HCT116 (cell line): ENCODE measurements at regions not wholly inside any gene's neighbourhood (a gene's known extent, or its start where the extent isn't known, plus 50 kb on each side); places are given as distances from the start of the nearest gene placed in this dataset.

Source experiments
- ATAC-seq: fragments of 200-7000 bp; cut with Tn5 transposase; 2 replicates; pipeline ENCODE4 v1.9.1; 2020; ENCODE audit warnings: mild to moderate bottlenecking, moderate library complexity
- BruUV-seq: library from RNA; stranded (reverse); fragments of 400-500 nt; replicated peaks from 2 replicates; lab custom pipeline; 2021; lab: Mats Ljungman, UMichigan
- CTCF ChIA-PET: fragments of 300-600 bp; sonication (Branson Sonifier 250); formaldehyde crosslinking; loops from one replicate; lab custom pipeline; 2021; ENCODE audit warnings: antibody characterized with exemption; lab: Charles Lee
- POLR2A ChIA-PET: fragments of 300-600, 350-600 bp; sonication (Branson Sonifier 250); formaldehyde crosslinking; loops from one replicate; lab custom pipeline; 2021; ENCODE audit warnings: antibody characterized with exemption; lab: Charles Lee
- RAD21 ChIA-PET, 2 experiments: fragments of 300-600 bp; sonication (Branson Sonifier 250); formaldehyde crosslinking; loops; one replicate each; lab custom pipeline; 2023; ENCODE audit warnings: low total read pairs in 2 of 2; ENCODE audit not compliant: uncharacterized antibody in 2 of 2, unreplicated experiment in 2 of 2, low non-redundant PET in 1 of 2; lab: Charles Lee
- DNase-seq: peaks from one replicate; pipeline ENCODE4 v3.0.0-alpha.2; 2010; ENCODE audit warnings: low read depth, low spot score
- H2AFZ ChIP-seq: fragments of 200-600 bp; shearing (Covaris generic), sonication (generic); 2 replicates; pipeline ENCODE4 v1.6.1; 2017; ENCODE audit warnings: low read depth, mixed run types, mixed read lengths, antibody characterized with exemption, low read length; ENCODE audit not compliant: poor library complexity, severe bottlenecking
- H3K27ac ChIP-seq: 2 replicates; pipeline ENCODE4 v1.5.1; 2012; ENCODE audit warnings: low read depth, low read length
- H3K27me3 ChIP-seq: fragments of 200-600 bp; sonication (generic); 2 replicates; pipeline ENCODE4 v1.6.1; 2016; ENCODE audit warnings: mixed run types, low read length, mixed read lengths; ENCODE audit not compliant: insufficient read depth
- H3K36me3 ChIP-seq, 2 experiments: fragments of 200-500 bp in 1 of 2; fragments of 200-600 bp in 1 of 2; sonication (Bioruptor generic) in 1 of 2; sonication (generic) in 1 of 2; 2 replicates each; pipeline versions ENCODE4 v1.5.1 to v1.6.1; 2014 to 2016; ENCODE audit warnings: low read length in 2 of 2, inconsistent platforms in 1 of 2, mixed read lengths in 1 of 2, mixed run types in 1 of 2; ENCODE audit not compliant: insufficient read depth in 2 of 2, control insufficient read depth in 1 of 2
- H3K4me1 ChIP-seq, 2 experiments: fragments of 200-600 bp in 1 of 2; sonication (generic) in 1 of 2; 2 replicates each; pipeline versions ENCODE4 v1.5.1 to v1.6.1; 2012 to 2017; ENCODE audit warnings: low read length in 2 of 2, inconsistent platforms in 1 of 2, mild to moderate bottlenecking in 1 of 2, mixed read lengths in 1 of 2, mixed run types in 1 of 2, moderate library complexity in 1 of 2; ENCODE audit not compliant: insufficient read depth in 2 of 2, control insufficient read depth in 1 of 2
- H3K4me2 ChIP-seq: fragments of 200-600 bp; sonication (generic); 2 replicates; pipeline ENCODE4 v1.6.1; 2017; ENCODE audit warnings: mixed run types, low read length, mixed read lengths
- H3K4me3 ChIP-seq, 2 experiments: fragments of 200-600 bp in 1 of 2; sonication (generic) in 1 of 2; replicated peaks in 1 of 2; 2 replicates each; pipeline ENCODE4 v1.5.1; 2011 to 2016; ENCODE audit warnings: low read length in 2 of 2, control low read depth in 1 of 2, low read depth in 1 of 2, mild to moderate bottlenecking in 1 of 2, mixed read lengths in 1 of 2, mixed run types in 1 of 2
- H3K79me2 ChIP-seq: fragments of 200-600 bp; sonication (generic); 2 replicates; pipeline ENCODE4 v1.6.1; 2017; ENCODE audit warnings: mild to moderate bottlenecking, mixed run types, low read length, moderate library complexity, mixed read lengths; ENCODE audit not compliant: insufficient read depth
- H3K9ac ChIP-seq: fragments of 200-600 bp; sonication (generic); 2 replicates; pipeline ENCODE4 v1.6.1; 2016; ENCODE audit warnings: low read length, mixed read lengths
- H3K9me2 ChIP-seq: fragments of 200-600 bp; sonication (generic), shearing (Covaris generic); 2 replicates; pipeline ENCODE4 v1.6.1; 2017; ENCODE audit warnings: mixed run types, mild to moderate bottlenecking, moderate library complexity; ENCODE audit not compliant: insufficient read depth
- H3K9me3 ChIP-seq, 2 experiments: fragments of 200-500 bp in 1 of 2; fragments of 200-600 bp in 1 of 2; sonication (Bioruptor generic) in 1 of 2; sonication (generic) in 1 of 2; 2 replicates each; pipeline ENCODE4 v1.6.1; 2014 to 2017; ENCODE audit warnings: low read length in 2 of 2, mixed read lengths in 2 of 2, inconsistent platforms in 1 of 2, low read depth in 1 of 2, mild to moderate bottlenecking in 1 of 2, mixed run types in 1 of 2, moderate library complexity in 1 of 2; ENCODE audit not compliant: control insufficient read depth in 1 of 2, insufficient read depth in 1 of 2
- H4K20me1 ChIP-seq: fragments of 200-600 bp; sonication (generic), shearing (Covaris generic); 2 replicates; pipeline ENCODE4 v1.6.1; 2017; ENCODE audit warnings: mixed run types, mild to moderate bottlenecking, moderate library complexity; ENCODE audit not compliant: insufficient read depth
- EGR1 ChIP-seq: IDR thresholded peaks from 2 replicates; pipeline ENCODE4 v1.6.1; 2012; ENCODE audit warnings: low read depth
- ELF1 ChIP-seq: IDR thresholded peaks from 2 replicates; pipeline ENCODE4 v1.6.1; 2012; ENCODE audit warnings: low read depth, borderline replicate concordance
- EZH2 ChIP-seq: fragments of 200-600 bp; sonication (generic); IDR thresholded peaks from 2 replicates; pipeline ENCODE4 v1.6.1; 2017; ENCODE audit warnings: antibody characterized with exemption, mixed run types
- FOSL1 ChIP-seq: IDR thresholded peaks from 2 replicates; pipeline ENCODE4 v1.6.1; 2012; ENCODE audit warnings: low read depth
- MAX ChIP-seq: IDR thresholded peaks from 2 replicates; pipeline ENCODE4 v1.6.1; 2012
- RAD21 ChIP-seq: IDR thresholded peaks from 2 replicates; pipeline ENCODE4 v1.6.1; 2012; ENCODE audit warnings: low read depth, mild to moderate bottlenecking
- SIN3A ChIP-seq: IDR thresholded peaks from 2 replicates; pipeline ENCODE4 v1.6.1; 2012; ENCODE audit warnings: low read depth
- SP1 ChIP-seq: IDR thresholded peaks from 2 replicates; pipeline ENCODE4 v1.6.1; 2012; ENCODE audit warnings: low read depth
- SRF ChIP-seq: IDR thresholded peaks from 2 replicates; pipeline ENCODE4 v1.6.1; 2012; ENCODE audit warnings: low read depth
- TCF7L2 ChIP-seq: IDR thresholded peaks from 2 replicates; pipeline ENCODE4 v1.7.0; 2011; ENCODE audit warnings: borderline replicate concordance, inconsistent platforms; ENCODE audit not compliant: insufficient read depth, insufficient read length; ENCODE audit errors: extremely low read depth
- YY1 ChIP-seq: IDR thresholded peaks from 2 replicates; pipeline ENCODE4 v1.6.1; 2011; ENCODE audit warnings: low read length, low read depth, moderate library complexity, mild to moderate bottlenecking; ENCODE audit not compliant: insufficient replicate concordance; ENCODE audit errors: extremely low read depth
- intact Hi-C: fragments of 100-400 bp; cut with micrococcal nuclease; formaldehyde crosslinking; loops from 2 replicates; pipeline ENCODE4 v1.10.0; 2022
- TF ChIP-seq, protein P1 (sequence below): IDR thresholded peaks from 2 replicates; pipeline ENCODE4 v1.6.1; 2012; ENCODE audit warnings: low read depth
- TF ChIP-seq, protein P2 (sequence below), 3 experiments: fragments of 200-600 bp in 1 of 3; sonication (generic) in 1 of 3; IDR thresholded peaks in 2 of 3; conservative IDR thresholded peaks in 1 of 3; 2 replicates each; pipeline ENCODE4 v1.5.1; 2012 to 2017; ENCODE audit warnings: low read depth in 2 of 3, low read length in 2 of 3, antibody characterized with exemption in 1 of 3, borderline replicate concordance in 1 of 3, control low read depth in 1 of 3, mild to moderate bottlenecking in 1 of 3, mixed read lengths in 1 of 3, mixed run types in 1 of 3, moderate library complexity in 1 of 3; ENCODE audit not compliant: insufficient read depth in 1 of 3
- TF ChIP-seq, protein P3 (sequence below): IDR thresholded peaks from 2 replicates; pipeline ENCODE4 v1.6.1; 2012

DNA sequence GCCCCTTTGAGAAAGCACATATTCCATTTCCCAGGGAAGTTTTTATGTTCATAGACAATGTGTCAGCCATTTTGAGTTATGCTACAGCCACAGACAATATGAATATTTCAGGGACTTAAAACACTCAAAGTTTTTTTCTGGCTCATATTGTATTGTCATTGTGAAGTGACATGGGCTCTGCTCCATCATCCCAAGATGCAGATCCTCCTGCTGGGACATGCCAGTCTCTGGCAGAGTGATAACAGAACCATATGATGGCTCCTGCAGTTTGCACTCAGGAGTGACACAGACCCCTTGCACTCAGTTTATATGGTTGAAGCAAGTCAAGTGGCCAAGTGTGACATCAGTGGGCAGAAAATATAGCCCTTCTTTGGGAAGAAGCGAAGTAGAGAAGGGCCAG is 498.4 kb upstream of the TUSC1 start:
- intact Hi-C loops = no loop called here
- peaks cover 1 to 14% of the 10 kb centered on the region in 2 experiments; a peak in 2 of 4 replicates for H3K9me3 ChIP-seq
- ATAC-seq (no peak), DNase-seq (no peak)
- ChIA-PET RAD21 (no interaction called here), CTCF (no interaction called here), POLR2A (no interaction called here)
- no peaks in the 10 kb centered on the region for H3K79me2 ChIP-seq
- no peaks in the 10 kb centered on the region for H4K20me1 ChIP-seq
- TF ChIP-seq, protein P1, sequence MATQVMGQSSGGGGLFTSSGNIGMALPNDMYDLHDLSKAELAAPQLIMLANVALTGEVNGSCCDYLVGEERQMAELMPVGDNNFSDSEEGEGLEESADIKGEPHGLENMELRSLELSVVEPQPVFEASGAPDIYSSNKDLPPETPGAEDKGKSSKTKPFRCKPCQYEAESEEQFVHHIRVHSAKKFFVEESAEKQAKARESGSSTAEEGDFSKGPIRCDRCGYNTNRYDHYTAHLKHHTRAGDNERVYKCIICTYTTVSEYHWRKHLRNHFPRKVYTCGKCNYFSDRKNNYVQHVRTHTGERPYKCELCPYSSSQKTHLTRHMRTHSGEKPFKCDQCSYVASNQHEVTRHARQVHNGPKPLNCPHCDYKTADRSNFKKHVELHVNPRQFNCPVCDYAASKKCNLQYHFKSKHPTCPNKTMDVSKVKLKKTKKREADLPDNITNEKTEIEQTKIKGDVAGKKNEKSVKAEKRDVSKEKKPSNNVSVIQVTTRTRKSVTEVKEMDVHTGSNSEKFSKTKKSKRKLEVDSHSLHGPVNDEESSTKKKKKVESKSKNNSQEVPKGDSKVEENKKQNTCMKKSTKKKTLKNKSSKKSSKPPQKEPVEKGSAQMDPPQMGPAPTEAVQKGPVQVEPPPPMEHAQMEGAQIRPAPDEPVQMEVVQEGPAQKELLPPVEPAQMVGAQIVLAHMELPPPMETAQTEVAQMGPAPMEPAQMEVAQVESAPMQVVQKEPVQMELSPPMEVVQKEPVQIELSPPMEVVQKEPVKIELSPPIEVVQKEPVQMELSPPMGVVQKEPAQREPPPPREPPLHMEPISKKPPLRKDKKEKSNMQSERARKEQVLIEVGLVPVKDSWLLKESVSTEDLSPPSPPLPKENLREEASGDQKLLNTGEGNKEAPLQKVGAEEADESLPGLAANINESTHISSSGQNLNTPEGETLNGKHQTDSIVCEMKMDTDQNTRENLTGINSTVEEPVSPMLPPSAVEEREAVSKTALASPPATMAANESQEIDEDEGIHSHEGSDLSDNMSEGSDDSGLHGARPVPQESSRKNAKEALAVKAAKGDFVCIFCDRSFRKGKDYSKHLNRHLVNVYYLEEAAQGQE = no peak
- TF ChIP-seq MAX (no peak), EZH2 (no peak), EGR1 (no peak), SP1 (no peak), YY1 (no peak), FOSL1 (no peak), RAD21 (no peak), SRF (no peak), SIN3A (no peak), TCF7L2 (no peak), ELF1 (no peak)
- TF ChIP-seq, protein P2, sequence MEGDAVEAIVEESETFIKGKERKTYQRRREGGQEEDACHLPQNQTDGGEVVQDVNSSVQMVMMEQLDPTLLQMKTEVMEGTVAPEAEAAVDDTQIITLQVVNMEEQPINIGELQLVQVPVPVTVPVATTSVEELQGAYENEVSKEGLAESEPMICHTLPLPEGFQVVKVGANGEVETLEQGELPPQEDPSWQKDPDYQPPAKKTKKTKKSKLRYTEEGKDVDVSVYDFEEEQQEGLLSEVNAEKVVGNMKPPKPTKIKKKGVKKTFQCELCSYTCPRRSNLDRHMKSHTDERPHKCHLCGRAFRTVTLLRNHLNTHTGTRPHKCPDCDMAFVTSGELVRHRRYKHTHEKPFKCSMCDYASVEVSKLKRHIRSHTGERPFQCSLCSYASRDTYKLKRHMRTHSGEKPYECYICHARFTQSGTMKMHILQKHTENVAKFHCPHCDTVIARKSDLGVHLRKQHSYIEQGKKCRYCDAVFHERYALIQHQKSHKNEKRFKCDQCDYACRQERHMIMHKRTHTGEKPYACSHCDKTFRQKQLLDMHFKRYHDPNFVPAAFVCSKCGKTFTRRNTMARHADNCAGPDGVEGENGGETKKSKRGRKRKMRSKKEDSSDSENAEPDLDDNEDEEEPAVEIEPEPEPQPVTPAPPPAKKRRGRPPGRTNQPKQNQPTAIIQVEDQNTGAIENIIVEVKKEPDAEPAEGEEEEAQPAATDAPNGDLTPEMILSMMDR (IDR thresholded peaks at IDR 0.05 in 2 of 3, conservative IDR thresholded peaks at IDR 0.05 in 1 of 3; ENCODE audit: borderline replicate concordance in 1 of 3, insufficient read depth in 1 of 3, low read depth in 2 of 3, low read length in 2 of 3) = no peak
- TF ChIP-seq, protein P3, sequence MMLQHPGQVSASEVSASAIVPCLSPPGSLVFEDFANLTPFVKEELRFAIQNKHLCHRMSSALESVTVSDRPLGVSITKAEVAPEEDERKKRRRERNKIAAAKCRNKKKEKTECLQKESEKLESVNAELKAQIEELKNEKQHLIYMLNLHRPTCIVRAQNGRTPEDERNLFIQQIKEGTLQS = no peak
- no peak overlapping the region for H3K4me2 ChIP-seq
- H3K27ac ChIP-seq = no peak overlapping the region
- BruUV-seq = no TSS peak
- H3K27me3 ChIP-seq = no peaks in the 10 kb centered on the region
- no peak overlapping the region for H3K4me3 ChIP-seq
- no peaks in the 10 kb centered on the region for H3K4me1 ChIP-seq
- H2AFZ ChIP-seq = no peak overlapping the region
- H3K9ac ChIP-seq = no peak overlapping the region
- H3K36me3 ChIP-seq = no peaks in the 10 kb centered on the region
- H3K9me2 ChIP-seq = no peaks in the 10 kb centered on the region
